Activated T-cell treated with anti-CD3 and anti-CD28 coated beads, Interleukin-2, amount 50 U/mL, for 4 hours (primary cell): ENCODE measurements at regions not wholly inside any gene's neighbourhood (a gene's known extent, or its start where the extent isn't known, plus 50 kb on each side); places are given as distances from the start of the nearest gene placed in this dataset.
A peak's percentile ranks its signal among the peaks of the same experiment; 100 is the strongest.

Experiments
- ATAC-seq, 2 donors: fragments of 200-7000 bp; cut with Tn5 transposase; one replicate each; pipeline ENCODE4 v1.10.0; 2021
- DNase-seq: peaks from one replicate; pipeline ENCODE4 v3.0.0-alpha.2; 2020
- H3K27me3 Mint-ChIP-seq: one replicate; pipeline ENCODE4 v1.8.0; 2021; ENCODE audit warnings: low read depth, mixed read lengths
- H3K36me3 Mint-ChIP-seq: one replicate; pipeline ENCODE4 v1.8.0; 2022; ENCODE audit warnings: mixed read lengths; ENCODE audit not compliant: insufficient read depth
- H3K4me1 Mint-ChIP-seq: one replicate; pipeline ENCODE4 v1.8.0; 2021; ENCODE audit warnings: low read depth, mixed read lengths
- H3K4me3 Mint-ChIP-seq: one replicate; pipeline ENCODE4 v1.8.0; 2021; ENCODE audit warnings: mild to moderate bottlenecking, moderate library complexity, mixed read lengths
- H3K9me3 Mint-ChIP-seq: one replicate; pipeline ENCODE4 v1.8.0; 2021; ENCODE audit warnings: mixed read lengths

- no peak for DNase-seq
- Mint-ChIP-seq H3K9me3 (no peaks in the 10 kb centered on the region), H3K36me3 (no peaks in the 10 kb centered on the region), H3K27me3 (no peaks in the 10 kb centered on the region), H3K4me1 (no peaks in the 10 kb centered on the region), H3K4me3 (no peak overlapping the region)
- ATAC-seq: no peak
Observed at GRCh38 chr6:12221856-12222255, 68.3 kb upstream of the EDN1 start.

- peaks cover 2% of the 10 kb centered on the region for H3K27me3 Mint-ChIP-seq
- DNase-seq: no peak
- H3K9me3 Mint-ChIP-seq: no peaks in the 10 kb centered on the region
- H3K36me3 Mint-ChIP-seq: no peaks in the 10 kb centered on the region
- H3K4me1 Mint-ChIP-seq: no peaks in the 10 kb centered on the region
- no peak for ATAC-seq
- H3K4me3 Mint-ChIP-seq: no peak overlapping the region
Observed at GRCh38 chr6:12222405-12223366, 67.5 kb upstream of the EDN1 start.

- Mint-ChIP-seq H3K4me1 (no peaks in the 10 kb centered on the region), H3K4me3 (no peak overlapping the region), H3K27me3 (peaks cover 2% of the 10 kb centered on the region)
Observed at GRCh38 chr6:12223383-12223782, 66.8 kb upstream of the EDN1 start.

GRCh38 chr6:12224251-12224650 is 65.9 kb upstream of the EDN1 start:
- no peak overlapping the region for H3K4me3 Mint-ChIP-seq
- H3K4me1 Mint-ChIP-seq: peaks cover 5% of the 10 kb centered on the region
- H3K9me3 Mint-ChIP-seq: no peaks in the 10 kb centered on the region
- DNase-seq: no peak
- peaks cover 2% of the 10 kb centered on the region for H3K27me3 Mint-ChIP-seq
- no peaks in the 10 kb centered on the region for H3K36me3 Mint-ChIP-seq
- no peak for ATAC-seq

More at GRCh38 chr6:12223383-12223782, 66.8 kb upstream of the EDN1 start:
- Mint-ChIP-seq H3K36me3 (no peaks in the 10 kb centered on the region), H3K9me3 (no peaks in the 10 kb centered on the region)
- DNase-seq: no peak
- no peak for ATAC-seq

- ATAC-seq: no peak
- no peaks in the 10 kb centered on the region for H3K36me3 Mint-ChIP-seq
- H3K4me3 Mint-ChIP-seq: no peak overlapping the region
- no peak for DNase-seq
- H3K27me3 Mint-ChIP-seq: peaks cover 2% of the 10 kb centered on the region
- peaks cover 26% of the 10 kb centered on the region for H3K4me1 Mint-ChIP-seq
- H3K9me3 Mint-ChIP-seq: no peaks in the 10 kb centered on the region
Observed at GRCh38 chr6:12228447-12229146, 61.6 kb upstream of the EDN1 start.

GRCh38 chr6:12229332-12229731 is 60.8 kb upstream of the EDN1 start:
- peak in 1 of 2 donors; percentile 11 for ATAC-seq
- H3K27me3 Mint-ChIP-seq: peaks cover 2% of the 10 kb centered on the region
- no peak overlapping the region for H3K4me3 Mint-ChIP-seq
- H3K36me3 Mint-ChIP-seq: no peaks in the 10 kb centered on the region
- DNase-seq: peak; percentile 9
- H3K9me3 Mint-ChIP-seq: no peaks in the 10 kb centered on the region
- peaks cover 32% of the 10 kb centered on the region for H3K4me1 Mint-ChIP-seq

GRCh38 chr6:12230523-12230922 is 59.6 kb upstream of the EDN1 start:
- H3K4me3 Mint-ChIP-seq: no peak overlapping the region
- ATAC-seq (no peak), DNase-seq (no peak)
- peaks cover 36% of the 10 kb centered on the region for H3K4me1 Mint-ChIP-seq
- no peaks in the 10 kb centered on the region for H3K36me3 Mint-ChIP-seq
- peaks cover 2% of the 10 kb centered on the region for H3K27me3 Mint-ChIP-seq
- no peaks in the 10 kb centered on the region for H3K9me3 Mint-ChIP-seq

GRCh38 chr6:12232339-12232738 is 57.8 kb upstream of the EDN1 start:
- H3K27me3 Mint-ChIP-seq: no peaks in the 10 kb centered on the region
- ATAC-seq (peak in 1 of 2 donors; percentile 51), DNase-seq (no peak)
- no peaks in the 10 kb centered on the region for H3K36me3 Mint-ChIP-seq
- no peaks in the 10 kb centered on the region for H3K9me3 Mint-ChIP-seq
- H3K4me1 Mint-ChIP-seq: peaks cover 36% of the 10 kb centered on the region
- no peak overlapping the region for H3K4me3 Mint-ChIP-seq

- peaks cover 36% of the 10 kb centered on the region for H3K4me1 Mint-ChIP-seq
- H3K4me3 Mint-ChIP-seq: no peak overlapping the region
- H3K9me3 Mint-ChIP-seq: no peaks in the 10 kb centered on the region
- DNase-seq (no peak), ATAC-seq (no peak)
- H3K27me3 Mint-ChIP-seq: no peaks in the 10 kb centered on the region
- no peaks in the 10 kb centered on the region for H3K36me3 Mint-ChIP-seq
Observed at GRCh38 chr6:12232821-12233220, 57.3 kb upstream of the EDN1 start.

- Mint-ChIP-seq H3K36me3 (no peaks in the 10 kb centered on the region), H3K4me3 (no peak overlapping the region), H3K4me1 (peaks cover 39% of the 10 kb centered on the region), H3K9me3 (no peaks in the 10 kb centered on the region), H3K27me3 (no peaks in the 10 kb centered on the region)
- ATAC-seq: peak; percentile 85 to 89
- DNase-seq: no peak
Observed at GRCh38 chr6:12233693-12234571, 56.2 kb upstream of the EDN1 start.

- ATAC-seq (no peak), DNase-seq (no peak)
- Mint-ChIP-seq H3K27me3 (no peaks in the 10 kb centered on the region), H3K36me3 (no peaks in the 10 kb centered on the region), H3K4me3 (no peak overlapping the region), H3K9me3 (no peaks in the 10 kb centered on the region), H3K4me1 (peaks cover 30% of the 10 kb centered on the region)
Observed at GRCh38 chr6:12235341-12235740, 54.8 kb upstream of the EDN1 start.

- Mint-ChIP-seq H3K9me3 (no peaks in the 10 kb centered on the region), H3K4me3 (no peak overlapping the region), H3K36me3 (no peaks in the 10 kb centered on the region), H3K27me3 (no peaks in the 10 kb centered on the region), H3K4me1 (peaks cover 32% of the 10 kb centered on the region)
- ATAC-seq (no peak), DNase-seq (no peak)
Observed at GRCh38 chr6:12238219-12238618, 51.9 kb upstream of the EDN1 start.
